Neural progenitor cell (in vitro differentiated cells): ENCODE measurements at regions not wholly inside any gene's neighbourhood (a gene's known extent, or its start where the extent isn't known, plus 50 kb on each side); places are given as distances from the start of the nearest gene placed in this dataset.

ENCODE experiments used
- DNase-seq: peaks from one replicate; pipeline ENCODE4 v3.0.0-alpha.2; 2016; ENCODE audit warnings: low spot score
- H2AFZ ChIP-seq: fragments of 200-600 bp; sonication (generic); replicated peaks from 2 replicates; pipeline ENCODE4 v1.6.1; 2016; ENCODE audit warnings: antibody characterized with exemption
- H3F3A ChIP-seq: fragments of 200-600 bp; sonication (generic); 2 replicates; pipeline ENCODE4 v1.6.1; 2016; ENCODE audit warnings: antibody characterized with exemption, low read depth
- H3K27ac ChIP-seq: fragments of 200-600 bp; sonication (generic); 2 replicates; pipeline ENCODE4 v1.5.1; 2016; ENCODE audit warnings: mild to moderate bottlenecking
- H3K27me3 ChIP-seq: fragments of 200-600 bp; sonication (generic); 2 replicates; pipeline ENCODE4 v1.6.1; 2016; ENCODE audit warnings: mild to moderate bottlenecking, moderate library complexity
- H3K36me3 ChIP-seq: fragments of 200-600 bp; sonication (generic); 2 replicates; pipeline ENCODE4 v1.5.1; 2016
- H3K4me1 ChIP-seq: fragments of 200-600 bp; sonication (generic); 2 replicates; pipeline ENCODE4 v1.6.1; 2016; ENCODE audit warnings: mixed run types
- H3K4me2 ChIP-seq: fragments of 200-600 bp; sonication (generic); 2 replicates; pipeline ENCODE4 v1.6.1; 2016
- H3K4me3 ChIP-seq: fragments of 200-600 bp; sonication (generic); 2 replicates; pipeline ENCODE4 v1.5.1; 2016
- H3K79me2 ChIP-seq: fragments of 200-600 bp; sonication (generic); 2 replicates; pipeline ENCODE4 v1.6.1; 2016; ENCODE audit warnings: low read depth
- H3K9ac ChIP-seq: fragments of 200-600 bp; sonication (generic); 2 replicates; pipeline ENCODE4 v1.6.1; 2016
- H3K9me3 ChIP-seq: fragments of 200-600 bp; sonication (generic); 2 replicates; pipeline ENCODE4 v1.5.1; 2016; ENCODE audit warnings: low read depth
- H4K20me1 ChIP-seq: fragments of 200-600 bp; sonication (generic); 2 replicates; pipeline ENCODE4 v1.6.1; 2016; ENCODE audit warnings: low read depth
- H3K27ac Mint-ChIP-seq: 3 replicates; pipeline ENCODE4 v1.8.0; 2021; ENCODE audit warnings: mixed read lengths
- H3K27me3 Mint-ChIP-seq: 2 replicates; pipeline ENCODE4 v1.8.0; 2022; ENCODE audit warnings: low read depth, mild to moderate bottlenecking, inconsistent platforms, moderate library complexity, mixed read lengths; ENCODE audit not compliant: insufficient read depth
- H3K36me3 Mint-ChIP-seq: 3 replicates; pipeline ENCODE4 v1.8.0; 2021; ENCODE audit warnings: mixed read lengths
- H3K4me1 Mint-ChIP-seq: 3 replicates; pipeline ENCODE4 v1.8.0; 2021; ENCODE audit warnings: mixed read lengths
- H3K4me3 Mint-ChIP-seq: 3 replicates; pipeline ENCODE4 v1.8.0; 2021; ENCODE audit warnings: mild to moderate bottlenecking, moderate library complexity, mixed read lengths
- H3K9me3 Mint-ChIP-seq: 3 replicates; pipeline ENCODE4 v1.8.0; 2020; ENCODE audit warnings: mixed read lengths
- CTCF ChIP-seq: fragments of 200-600 bp; sonication (generic); IDR thresholded peaks from 2 replicates; pipeline ENCODE4 v1.5.1; 2017; ENCODE audit warnings: antibody characterized with exemption, mild to moderate bottlenecking
- EZH2 ChIP-seq: fragments of 200-600 bp; sonication (generic); IDR thresholded peaks from 2 replicates; pipeline ENCODE4 v1.6.1; 2017; ENCODE audit warnings: antibody characterized with exemption, mild to moderate bottlenecking, moderate library complexity
- EZH2phosphoT487 ChIP-seq: fragments of 200-600 bp; sonication (generic); IDR thresholded peaks from 2 replicates; pipeline ENCODE4 v1.6.1; 2017; ENCODE audit warnings: antibody characterized with exemption

GRCh38 chr12:59517522-59517921, 78.3 kb upstream of the SLC16A7 start:
- Histone ChIP-seq H3K79me2 (no peaks in the 10 kb centered on the region), H3F3A (no peaks in the 10 kb centered on the region), H2AFZ (no peak overlapping the region), H3K4me3 (no peak overlapping the region), H3K27ac (no peak overlapping the region), H4K20me1 (no peaks in the 10 kb centered on the region), H3K4me1 (no peaks in the 10 kb centered on the region), H3K9ac (no peak overlapping the region), H3K27me3 (no peaks in the 10 kb centered on the region), H3K36me3 (no peaks in the 10 kb centered on the region), H3K4me2 (no peak overlapping the region), H3K9me3 (no peaks in the 10 kb centered on the region)
- no peak for TF ChIP-seq EZH2
- no peak overlapping the region for H3K27ac Mint-ChIP-seq
- no peaks in the 10 kb centered on the region for H3K36me3 Mint-ChIP-seq
- no peaks in the 10 kb centered on the region for H3K9me3 Mint-ChIP-seq
- H3K27me3 Mint-ChIP-seq: peaks cover 2% of the 10 kb centered on the region
- no peak overlapping the region for H3K4me3 Mint-ChIP-seq
- H3K4me1 Mint-ChIP-seq: no peaks in the 10 kb centered on the region
- DNase-seq: no peak

DNA sequence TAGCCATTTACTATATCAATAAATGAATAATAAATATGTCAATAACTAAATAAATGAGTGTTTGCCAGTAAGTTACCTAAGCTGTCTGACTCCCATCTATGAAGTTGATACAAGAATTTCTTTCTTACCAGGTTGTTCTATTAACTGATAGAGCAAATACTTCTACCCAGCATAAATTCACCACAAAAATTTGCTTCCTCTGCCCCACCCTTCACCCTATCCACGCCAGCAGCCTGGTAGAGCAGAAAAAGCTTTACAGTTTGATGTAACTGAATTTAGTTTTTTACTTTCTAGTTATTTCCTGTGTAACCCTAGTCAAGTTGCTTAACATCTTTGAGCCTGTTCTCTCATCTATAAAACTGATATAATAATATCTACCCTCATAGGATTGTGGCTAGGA, 94.9 kb upstream of the SLC16A7 start:
- H3K36me3 Mint-ChIP-seq: no peaks in the 10 kb centered on the region
- H3K4me3 Mint-ChIP-seq: no peak overlapping the region
- no peak overlapping the region for H3K4me2 ChIP-seq

DNA sequence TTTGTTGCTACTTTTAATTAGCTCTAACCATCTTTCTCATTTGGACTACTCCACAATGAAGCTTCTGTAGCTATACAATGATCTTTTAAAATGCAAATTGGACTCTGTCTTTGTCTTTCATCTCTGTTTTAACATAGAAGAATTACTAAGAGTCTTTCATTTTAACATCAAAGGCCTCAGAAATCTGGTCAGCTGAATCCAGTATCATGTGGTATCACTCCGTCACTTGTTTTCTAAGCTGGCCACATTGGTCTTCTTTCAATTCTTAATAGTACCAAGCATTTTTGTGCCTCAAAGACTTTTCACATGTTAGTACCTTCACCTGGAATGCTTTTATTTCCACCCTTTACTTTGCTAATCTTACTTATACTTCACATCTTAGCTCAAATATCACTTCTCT, 95.5 kb upstream of the SLC16A7 start:
- peaks cover 5% of the 10 kb centered on the region for H3K4me1 Mint-ChIP-seq
- Histone ChIP-seq H3K4me3 (no peak overlapping the region), H3K27ac (no peak overlapping the region), H3K4me2 (peak overlapping the region; percentile 0), H3K79me2 (no peaks in the 10 kb centered on the region), H3K36me3 (no peaks in the 10 kb centered on the region), H3K27me3 (no peaks in the 10 kb centered on the region), H2AFZ (peak overlapping the region; percentile 3), H3K9ac (no peak overlapping the region), H3K9me3 (no peaks in the 10 kb centered on the region), H3K4me1 (peaks cover 12% of the 10 kb centered on the region), H4K20me1 (no peaks in the 10 kb centered on the region), H3F3A (no peaks in the 10 kb centered on the region)
- H3K27ac Mint-ChIP-seq: no peak overlapping the region
- TF ChIP-seq EZH2: no peak
- DNase-seq: no peak
- H3K27me3 Mint-ChIP-seq: no peaks in the 10 kb centered on the region
- H3K36me3 Mint-ChIP-seq: no peaks in the 10 kb centered on the region
- no peak overlapping the region for H3K4me3 Mint-ChIP-seq
- H3K9me3 Mint-ChIP-seq: no peaks in the 10 kb centered on the region

More for the DNA sequence above, 94.9 kb upstream of the SLC16A7 start:
- H3K9me3 ChIP-seq: no peaks in the 10 kb centered on the region
- no peak overlapping the region for H3K27ac ChIP-seq
- TF ChIP-seq EZH2phosphoT487: no peak
- TF ChIP-seq CTCF: no peak
- no peak for TF ChIP-seq EZH2
- DNase-seq: no peak
- H3F3A ChIP-seq: no peaks in the 10 kb centered on the region
- H3K4me3 ChIP-seq: no peak overlapping the region
- no peak overlapping the region for H3K9ac ChIP-seq
- H3K9me3 Mint-ChIP-seq: no peaks in the 10 kb centered on the region
- no peaks in the 10 kb centered on the region for H3K27me3 Mint-ChIP-seq
- H3K27me3 ChIP-seq: no peaks in the 10 kb centered on the region
- H3K79me2 ChIP-seq: no peaks in the 10 kb centered on the region
- no peak overlapping the region for H3K27ac Mint-ChIP-seq
- no peaks in the 10 kb centered on the region for H3K36me3 ChIP-seq
- no peak overlapping the region for H2AFZ ChIP-seq
- no peaks in the 10 kb centered on the region for H4K20me1 ChIP-seq
- H3K4me1 ChIP-seq: peaks cover 12% of the 10 kb centered on the region
- peaks cover 5% of the 10 kb centered on the region for H3K4me1 Mint-ChIP-seq

GRCh38 chr12:59499774-59500173, 96.1 kb upstream of the SLC16A7 start:
- no peaks in the 10 kb centered on the region for H3K36me3 ChIP-seq
- no peaks in the 10 kb centered on the region for H3K36me3 Mint-ChIP-seq
- peaks cover 5% of the 10 kb centered on the region for H3K4me1 Mint-ChIP-seq
- no peaks in the 10 kb centered on the region for H3K27me3 Mint-ChIP-seq
- no peaks in the 10 kb centered on the region for H3K27me3 ChIP-seq
- no peak overlapping the region for H3K27ac Mint-ChIP-seq
- peak overlapping the region; percentile 3 for H2AFZ ChIP-seq
- TF ChIP-seq EZH2phosphoT487 (no peak), CTCF (no peak), EZH2 (no peak)
- no peak overlapping the region for H3K4me3 ChIP-seq
- H3F3A ChIP-seq: no peaks in the 10 kb centered on the region
- no peak overlapping the region for H3K9ac ChIP-seq
- H3K27ac ChIP-seq: no peak overlapping the region
- H3K4me3 Mint-ChIP-seq: no peak overlapping the region
- H4K20me1 ChIP-seq: no peaks in the 10 kb centered on the region
- H3K4me2 ChIP-seq: no peak overlapping the region
- H3K79me2 ChIP-seq: no peaks in the 10 kb centered on the region
- DNase-seq: no peak
- H3K4me1 ChIP-seq: peaks cover 12% of the 10 kb centered on the region
- no peaks in the 10 kb centered on the region for H3K9me3 ChIP-seq
- H3K9me3 Mint-ChIP-seq: no peaks in the 10 kb centered on the region
